Stimulated activated effector memory CD8-positive, alpha-beta T cell treated with anti-CD3 and anti-CD28 coated beads, Interleukin-12 subunit alpha, Interleukin-12 subunit beta, amount 100 ng/mL, for 72 hours (primary cell): ENCODE measurements at regions not wholly inside any gene's neighbourhood (a gene's known extent, or its start where the extent isn't known, plus 50 kb on each side); places are given as distances from the start of the nearest gene placed in this dataset.
A peak's percentile ranks its signal among the peaks of the same experiment; 100 is the strongest.

ENCODE experiments used
- ATAC-seq: fragments of 150-1000 bp; cut with Tn5 transposase; 2 replicates; pipeline ENCODE4 v1.10.0; 2021
- DNase-seq, 2 donors: peaks; one replicate each; pipeline ENCODE4 v3.0.0; 2021 to 2022; ENCODE audit warnings: low spot score in 2 of 2
- H3K27ac Mint-ChIP-seq: one replicate; pipeline ENCODE4 v1.8.0; 2022; ENCODE audit warnings: mild to moderate bottlenecking, mixed read lengths
- H3K36me3 Mint-ChIP-seq: one replicate; pipeline ENCODE4 v1.8.0; 2022; ENCODE audit warnings: mild to moderate bottlenecking, mixed read lengths
- H3K4me1 Mint-ChIP-seq: one replicate; pipeline ENCODE4 v1.8.0; 2022; ENCODE audit warnings: mixed read lengths
- H3K4me3 Mint-ChIP-seq: one replicate; pipeline ENCODE4 v1.8.0; 2022; ENCODE audit warnings: mild to moderate bottlenecking, mixed read lengths
- H3K9me3 Mint-ChIP-seq: one replicate; pipeline ENCODE4 v1.8.0; 2022; ENCODE audit warnings: mixed read lengths

DNA sequence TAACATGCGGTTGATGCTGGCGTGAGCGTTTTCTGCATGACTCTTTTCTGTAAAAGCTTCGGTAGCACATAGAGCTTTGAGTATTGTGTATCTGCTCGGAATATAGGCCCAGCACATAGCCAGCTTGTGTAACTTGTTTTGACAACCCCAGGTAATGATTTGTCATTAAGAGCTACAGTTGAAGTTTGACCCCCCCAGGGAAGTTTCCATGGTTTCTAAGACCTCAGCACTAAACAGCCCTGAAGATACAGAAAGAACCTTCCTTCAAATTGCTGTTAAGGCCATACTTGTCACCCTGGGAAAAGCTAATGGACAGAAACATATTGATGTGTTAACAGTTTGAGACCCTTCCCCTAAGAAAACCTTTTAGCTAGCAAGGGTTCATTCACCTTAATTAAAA is 380.7 kb downstream of the PRDM2 start:
- Mint-ChIP-seq H3K27ac (no peak overlapping the region), H3K9me3 (no peaks in the 10 kb centered on the region), H3K4me3 (no peak overlapping the region)

DNA sequence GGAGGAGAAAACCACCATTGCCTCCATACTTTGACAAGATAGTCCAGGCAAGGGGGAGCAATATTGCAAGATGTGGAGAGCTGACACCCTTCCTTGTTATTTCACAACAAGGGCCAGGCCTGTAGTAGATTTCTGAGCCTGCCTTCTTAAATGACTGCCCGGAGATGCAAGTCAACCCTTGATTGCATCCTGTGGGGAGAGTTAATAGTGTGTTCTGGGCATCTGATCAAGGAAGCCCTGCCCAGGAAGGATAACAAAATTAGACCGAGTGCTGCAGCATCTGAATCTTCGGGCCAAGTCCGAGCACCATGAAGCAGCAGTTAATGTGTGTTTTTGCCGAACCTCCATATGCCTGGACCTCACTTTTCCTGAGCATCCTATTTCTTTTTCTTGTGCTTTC is 382.3 kb downstream of the PRDM2 start:
- no peak overlapping the region for H3K4me3 Mint-ChIP-seq
- ATAC-seq, result no peak

More for the DNA sequence above, 380.7 kb downstream of the PRDM2 start:
- DNase-seq (no peak), ATAC-seq (no peak)
- H3K36me3 Mint-ChIP-seq, result no peaks in the 10 kb centered on the region
- no peaks in the 10 kb centered on the region for H3K4me1 Mint-ChIP-seq

DNA sequence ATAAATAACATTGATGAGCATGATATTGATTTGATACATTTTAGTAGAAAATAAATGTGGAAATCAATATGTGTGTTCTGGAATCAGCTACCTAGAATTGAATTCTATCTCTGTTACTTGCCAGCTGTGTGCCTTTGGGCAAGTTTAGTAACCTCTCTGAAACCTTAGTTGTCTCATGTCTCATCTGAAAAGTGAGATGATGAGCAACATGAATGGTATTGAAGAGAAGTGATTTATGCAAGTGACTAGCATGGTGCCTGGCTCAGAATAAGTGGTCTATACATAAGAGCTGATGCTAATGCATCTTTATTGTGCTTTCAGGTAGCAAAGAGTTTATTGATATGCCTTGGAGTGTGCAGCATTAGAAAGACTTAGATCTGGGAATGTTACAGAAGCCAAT is 383.3 kb downstream of the PRDM2 start:
- H3K36me3 Mint-ChIP-seq, result no peaks in the 10 kb centered on the region
- H3K27ac Mint-ChIP-seq, result no peak overlapping the region
- no peak for ATAC-seq
- DNase-seq, result no peak
- H3K4me1 Mint-ChIP-seq, result no peaks in the 10 kb centered on the region
- H3K4me3 Mint-ChIP-seq, result no peak overlapping the region
- H3K9me3 Mint-ChIP-seq, result no peaks in the 10 kb centered on the region

More for the DNA sequence above, 382.3 kb downstream of the PRDM2 start:
- Mint-ChIP-seq H3K9me3 (no peaks in the 10 kb centered on the region), H3K27ac (no peak overlapping the region), H3K36me3 (no peaks in the 10 kb centered on the region), H3K4me1 (no peaks in the 10 kb centered on the region)
- no peak for DNase-seq

DNA sequence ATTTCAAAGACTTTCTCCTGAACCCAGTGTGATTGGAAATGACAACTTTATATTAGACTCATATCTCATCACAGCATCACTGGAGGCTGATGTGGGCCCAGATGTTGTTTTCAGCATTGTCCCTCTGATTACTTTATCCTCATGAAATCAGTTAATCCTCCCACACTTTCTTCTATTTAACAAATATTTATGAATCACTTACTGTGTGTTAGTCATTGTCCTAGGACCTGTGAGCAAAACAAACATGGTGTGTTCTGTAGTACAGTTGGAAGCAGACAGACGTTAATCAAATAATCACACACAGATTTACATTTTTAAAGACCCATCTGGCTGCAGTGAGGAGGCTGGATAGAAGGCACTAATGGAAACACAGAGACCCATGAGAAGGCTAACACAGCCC is 383.7 kb downstream of the PRDM2 start:
- Mint-ChIP-seq H3K27ac (no peak overlapping the region), H3K4me3 (no peak overlapping the region), H3K9me3 (no peaks in the 10 kb centered on the region), H3K4me1 (no peaks in the 10 kb centered on the region), H3K36me3 (no peaks in the 10 kb centered on the region)
- ATAC-seq (no peak), DNase-seq (no peak)

DNA sequence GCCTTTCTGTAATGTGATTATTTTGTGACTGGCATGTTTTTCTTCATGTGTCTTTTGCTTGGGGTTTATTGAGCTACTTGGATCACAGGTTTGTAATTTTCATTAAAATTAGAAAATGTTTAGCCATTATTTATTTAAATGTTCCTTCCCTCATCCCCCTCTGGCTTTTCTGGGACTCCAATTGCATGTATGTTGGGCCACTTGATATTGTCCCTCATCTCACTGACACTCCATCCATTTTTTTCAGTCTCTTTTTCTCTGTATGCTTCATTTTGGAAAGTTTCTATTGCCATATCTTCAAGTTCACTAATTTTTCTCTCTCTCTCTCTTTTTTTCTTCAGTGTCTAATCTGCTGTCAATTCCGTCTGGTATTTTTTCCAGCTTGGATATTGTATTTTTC is 390.1 kb downstream of the PRDM2 start:
- DNase-seq, result no peak
- H3K4me1 Mint-ChIP-seq, result no peaks in the 10 kb centered on the region
- peaks cover 14% of the 10 kb centered on the region for H3K9me3 Mint-ChIP-seq
- no peak overlapping the region for H3K4me3 Mint-ChIP-seq
- H3K36me3 Mint-ChIP-seq, result no peaks in the 10 kb centered on the region
- H3K27ac Mint-ChIP-seq, result no peak overlapping the region
- ATAC-seq, result no peak

DNA sequence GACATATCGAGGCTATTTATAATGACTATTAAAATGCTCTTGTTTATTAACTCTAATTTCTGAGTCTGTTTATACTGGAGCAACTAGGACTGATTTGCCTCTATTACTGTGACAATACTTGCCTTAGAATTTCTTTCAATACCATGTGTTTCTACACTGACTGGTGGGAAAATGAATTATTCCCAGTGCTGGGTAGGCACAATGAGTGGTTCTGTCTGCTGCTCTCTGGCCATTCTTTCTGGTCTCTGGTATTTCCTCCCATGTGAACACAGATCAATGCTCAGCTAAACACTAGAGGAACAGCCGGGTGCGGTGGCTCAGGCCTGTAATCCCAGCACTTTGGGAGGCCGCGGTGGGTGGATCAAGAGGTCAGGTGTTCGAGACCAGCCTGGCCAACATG is 390.5 kb downstream of the PRDM2 start:
- H3K4me1 Mint-ChIP-seq, result no peaks in the 10 kb centered on the region
- ATAC-seq (no peak), DNase-seq (no peak)
- peaks cover 14% of the 10 kb centered on the region for H3K9me3 Mint-ChIP-seq
- H3K4me3 Mint-ChIP-seq, result no peak overlapping the region
- H3K27ac Mint-ChIP-seq, result no peak overlapping the region
- H3K36me3 Mint-ChIP-seq, result no peaks in the 10 kb centered on the region

DNA sequence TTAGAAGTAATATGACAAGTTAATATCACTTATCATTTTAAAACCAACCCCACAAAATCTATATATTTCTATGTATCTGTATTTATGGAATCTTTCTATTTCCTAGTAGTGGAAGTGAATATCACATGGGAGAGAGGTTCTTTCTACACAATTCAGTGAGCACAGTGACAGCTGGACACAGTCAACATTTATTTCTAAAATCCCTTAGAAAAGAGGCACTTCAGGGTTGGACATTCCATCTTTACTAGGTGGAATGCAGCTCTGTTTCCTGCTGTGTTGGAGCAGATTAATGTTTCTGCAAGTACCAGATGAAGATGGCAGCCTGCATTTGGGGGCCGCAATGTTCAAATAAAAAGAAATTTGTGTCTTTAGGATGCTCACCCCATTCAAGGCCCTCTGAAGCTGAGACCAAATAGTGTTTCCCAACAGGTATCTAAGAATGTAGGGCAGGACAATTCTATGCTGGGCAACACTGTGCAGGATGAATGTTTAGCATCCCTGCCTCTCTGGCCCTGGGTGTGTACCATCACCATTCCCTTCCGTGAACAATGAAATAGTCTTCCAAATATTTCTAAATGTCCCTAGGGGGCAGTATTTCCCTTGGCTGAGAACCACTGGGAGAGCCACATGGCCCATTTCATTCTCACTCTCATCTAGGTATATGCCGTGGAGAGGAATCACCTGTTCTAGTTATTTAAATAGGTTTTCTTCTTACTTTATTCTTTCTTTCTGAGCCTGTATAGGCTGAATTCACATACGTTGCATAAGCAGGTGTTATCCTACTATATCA is 394.8 kb downstream of the PRDM2 start:
- no peaks in the 10 kb centered on the region for H3K4me1 Mint-ChIP-seq
- DNase-seq, result no peak

DNA sequence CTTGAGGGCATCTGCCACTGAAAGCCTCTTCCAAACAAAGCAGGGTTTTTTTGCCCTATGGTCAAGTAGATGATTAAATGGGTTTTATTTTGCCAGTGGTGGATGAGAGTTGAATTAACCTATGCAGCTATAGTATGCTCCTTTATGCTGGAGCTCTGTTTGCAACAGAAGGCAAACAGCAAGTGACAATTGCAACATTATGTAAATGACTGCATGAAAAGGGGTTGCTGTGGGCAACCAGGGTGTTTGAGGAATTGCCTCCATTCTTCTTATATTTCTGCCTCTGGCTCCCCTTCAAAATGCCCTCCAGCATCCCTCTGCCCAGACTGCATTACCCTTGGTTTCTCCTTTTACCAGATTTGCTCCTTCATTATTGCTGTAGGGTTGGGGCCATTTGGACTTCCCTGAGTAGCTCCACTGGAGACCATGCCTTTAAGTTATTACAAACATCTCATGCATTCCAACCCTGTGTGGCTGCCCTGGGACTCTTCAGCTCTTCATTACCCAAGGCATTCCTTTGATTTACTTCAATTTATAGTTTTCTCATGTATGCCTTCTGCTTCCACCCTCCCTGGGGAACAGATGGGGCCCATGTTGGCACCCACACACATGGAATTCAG is 398.4 kb downstream of the PRDM2 start:
- Mint-ChIP-seq H3K36me3 (no peaks in the 10 kb centered on the region), H3K4me3 (no peak overlapping the region), H3K4me1 (no peaks in the 10 kb centered on the region), H3K9me3 (no peaks in the 10 kb centered on the region), H3K27ac (no peak overlapping the region)
- DNase-seq (peak in 1 of 2 donors; percentile 6), ATAC-seq (no peak)

More for the DNA sequence above, 394.8 kb downstream of the PRDM2 start:
- Mint-ChIP-seq H3K36me3 (no peaks in the 10 kb centered on the region), H3K27ac (no peak overlapping the region), H3K4me3 (no peak overlapping the region), H3K9me3 (peaks cover 9% of the 10 kb centered on the region)
- ATAC-seq, result no peak

DNA sequence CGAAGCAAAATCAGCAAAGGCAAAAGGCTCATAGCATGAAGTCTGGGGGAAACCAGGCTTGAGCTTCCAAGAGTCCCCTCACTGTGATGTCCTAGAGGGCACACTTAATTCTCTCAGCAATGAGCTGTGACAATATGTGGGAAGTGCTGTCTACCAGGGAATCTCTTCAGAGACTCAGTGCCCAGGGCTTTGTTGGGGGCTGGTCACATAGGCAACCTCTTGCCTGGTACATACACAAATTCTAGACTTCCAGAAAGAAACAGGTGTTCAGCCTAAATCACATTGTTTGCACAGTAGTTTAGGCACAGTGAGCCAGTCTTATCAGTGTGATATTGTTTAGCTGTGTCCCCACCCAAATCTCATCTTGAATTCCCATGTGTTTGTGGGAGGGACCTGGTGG is 400.5 kb downstream of the PRDM2 start:
- H3K36me3 Mint-ChIP-seq, result no peaks in the 10 kb centered on the region
- ATAC-seq, result no peak
- no peaks in the 10 kb centered on the region for H3K9me3 Mint-ChIP-seq
- no peak overlapping the region for H3K4me3 Mint-ChIP-seq
- no peak for DNase-seq
- no peak overlapping the region for H3K27ac Mint-ChIP-seq
- no peaks in the 10 kb centered on the region for H3K4me1 Mint-ChIP-seq

DNA sequence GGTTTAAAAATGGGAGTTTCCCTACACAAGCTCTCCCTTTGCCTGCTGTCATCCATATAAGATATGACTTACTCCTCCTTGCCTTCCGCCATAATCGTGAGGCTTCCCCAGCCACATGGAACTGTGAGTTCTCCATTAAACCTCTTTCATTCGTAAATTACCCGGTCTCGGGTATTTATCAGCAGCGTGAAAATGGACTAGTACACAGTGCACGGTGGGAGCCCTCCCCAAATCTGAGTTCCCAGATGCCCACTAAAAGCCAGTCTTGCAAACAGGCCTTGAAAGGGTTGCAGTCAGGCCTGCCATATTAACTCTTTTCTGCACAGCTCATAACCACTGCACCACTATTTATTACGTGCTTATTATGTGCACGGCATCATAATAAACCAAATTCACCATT is 400.9 kb downstream of the PRDM2 start:
- Mint-ChIP-seq H3K4me3 (no peak overlapping the region), H3K36me3 (no peaks in the 10 kb centered on the region), H3K27ac (no peak overlapping the region), H3K9me3 (no peaks in the 10 kb centered on the region), H3K4me1 (no peaks in the 10 kb centered on the region)
- ATAC-seq (no peak), DNase-seq (no peak)

DNA sequence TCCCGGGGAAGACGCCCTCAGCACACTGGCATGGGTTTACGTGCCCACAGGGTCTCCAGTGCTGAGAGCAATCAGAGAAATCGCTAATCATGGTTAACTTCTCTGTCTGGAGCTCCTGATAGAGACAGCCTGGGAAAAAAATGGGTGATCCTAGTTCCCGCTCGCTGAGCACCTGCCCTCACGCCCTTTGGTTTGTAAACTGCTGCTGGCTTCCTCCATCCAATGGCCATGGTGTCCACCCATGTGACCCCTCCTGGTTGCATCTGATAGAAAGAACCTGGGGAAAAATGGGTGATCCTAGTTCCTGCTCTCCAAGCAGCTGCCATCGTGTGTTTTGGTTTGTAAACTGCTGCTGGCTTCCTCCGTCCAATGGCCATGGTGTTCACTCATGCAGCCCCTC is 402.2 kb downstream of the PRDM2 start:
- Mint-ChIP-seq H3K4me1 (no peaks in the 10 kb centered on the region), H3K27ac (no peak overlapping the region), H3K4me3 (no peak overlapping the region), H3K9me3 (no peaks in the 10 kb centered on the region), H3K36me3 (no peaks in the 10 kb centered on the region)
- ATAC-seq (no peak), DNase-seq (peak in 1 of 2 donors; percentile 20)

DNA sequence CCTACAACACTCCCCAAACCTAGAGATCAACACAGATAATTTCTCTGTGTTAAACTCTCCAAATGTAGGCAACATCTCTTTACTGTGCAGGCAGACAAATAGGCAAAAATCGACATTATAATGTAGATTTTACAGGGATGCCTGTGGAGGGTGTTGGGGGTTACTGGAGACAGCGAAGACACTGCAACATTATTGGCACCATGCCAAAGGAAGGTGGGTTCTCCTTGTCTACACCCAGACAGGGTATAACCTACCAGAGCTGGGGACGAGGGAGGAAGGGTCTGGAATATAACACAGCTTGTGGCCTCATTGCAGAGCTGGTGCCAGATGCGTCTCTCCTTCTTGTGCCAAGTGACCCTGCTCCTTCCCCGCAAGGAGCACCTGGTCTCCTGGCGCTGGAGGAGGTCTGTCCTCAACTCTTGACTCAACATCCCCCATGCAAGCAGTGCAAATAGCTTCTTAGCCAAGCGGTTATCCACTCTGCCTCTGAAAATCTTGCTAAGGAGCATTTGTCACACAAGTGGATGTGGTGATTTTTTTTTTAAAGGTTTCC is 404.0 kb downstream of the PRDM2 start:
- peaks cover 2% of the 10 kb centered on the region for H3K9me3 Mint-ChIP-seq
- DNase-seq (peak in 1 of 2 donors; percentile 13), ATAC-seq (no peak)
- no peak overlapping the region for H3K27ac Mint-ChIP-seq
- no peaks in the 10 kb centered on the region for H3K4me1 Mint-ChIP-seq
- no peaks in the 10 kb centered on the region for H3K36me3 Mint-ChIP-seq
- no peak overlapping the region for H3K4me3 Mint-ChIP-seq

DNA sequence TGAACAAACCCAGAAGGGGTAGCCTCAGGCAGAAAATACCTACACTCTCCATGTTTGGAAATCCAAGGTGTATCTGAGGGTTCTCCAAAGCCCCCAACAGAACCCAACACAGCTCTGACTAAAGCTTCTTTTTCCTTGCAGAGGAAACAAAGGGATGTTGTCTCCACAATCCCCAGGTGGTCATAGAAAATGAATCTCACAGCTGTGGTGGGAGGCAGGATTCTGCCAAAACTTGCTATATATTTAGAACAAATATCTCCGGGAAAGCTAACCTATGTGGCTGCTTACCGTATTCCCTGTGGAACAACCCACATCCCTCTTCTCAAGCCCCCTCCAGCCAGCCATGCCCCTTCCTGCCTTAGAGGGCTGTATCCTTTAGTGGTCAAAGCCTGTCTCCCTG is 406.1 kb downstream of the PRDM2 start:
- Mint-ChIP-seq H3K4me1 (no peaks in the 10 kb centered on the region), H3K9me3 (peaks cover 2% of the 10 kb centered on the region), H3K36me3 (no peaks in the 10 kb centered on the region), H3K4me3 (no peak overlapping the region), H3K27ac (no peak overlapping the region)
- ATAC-seq (no peak), DNase-seq (no peak)

DNA sequence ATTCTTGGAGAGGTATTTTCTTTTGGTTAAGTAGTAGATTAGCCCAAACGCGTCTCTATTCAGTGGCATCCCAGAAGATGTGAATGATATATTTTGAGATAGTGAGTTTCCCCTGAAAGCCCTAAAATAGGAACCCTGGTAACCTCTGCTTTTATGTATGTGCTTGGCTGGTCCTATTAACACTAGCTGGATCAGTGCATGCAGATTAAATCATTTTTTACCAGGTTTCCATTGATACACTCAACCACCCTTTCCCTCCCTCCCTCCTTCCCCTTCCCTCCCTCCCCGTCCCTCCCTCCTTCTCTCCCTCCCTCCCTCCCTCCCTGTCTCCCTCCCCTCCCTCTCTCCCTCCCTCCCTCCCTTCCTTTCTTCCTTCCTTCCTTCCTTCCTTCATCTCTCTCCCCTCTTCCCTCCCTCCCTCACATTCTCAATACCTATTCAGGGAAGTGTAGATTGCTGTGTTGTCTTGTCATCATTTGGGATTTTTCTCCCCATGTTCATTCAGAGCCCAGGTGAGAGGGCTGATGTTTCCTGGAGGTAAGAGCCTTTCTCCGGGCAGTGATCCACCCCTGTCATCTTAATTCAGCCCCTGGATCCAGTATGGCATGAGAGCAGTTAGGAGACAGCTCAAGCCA is 406.8 kb downstream of the PRDM2 start:
- H3K27ac Mint-ChIP-seq, result no peak overlapping the region
- ATAC-seq, result no peak

DNA sequence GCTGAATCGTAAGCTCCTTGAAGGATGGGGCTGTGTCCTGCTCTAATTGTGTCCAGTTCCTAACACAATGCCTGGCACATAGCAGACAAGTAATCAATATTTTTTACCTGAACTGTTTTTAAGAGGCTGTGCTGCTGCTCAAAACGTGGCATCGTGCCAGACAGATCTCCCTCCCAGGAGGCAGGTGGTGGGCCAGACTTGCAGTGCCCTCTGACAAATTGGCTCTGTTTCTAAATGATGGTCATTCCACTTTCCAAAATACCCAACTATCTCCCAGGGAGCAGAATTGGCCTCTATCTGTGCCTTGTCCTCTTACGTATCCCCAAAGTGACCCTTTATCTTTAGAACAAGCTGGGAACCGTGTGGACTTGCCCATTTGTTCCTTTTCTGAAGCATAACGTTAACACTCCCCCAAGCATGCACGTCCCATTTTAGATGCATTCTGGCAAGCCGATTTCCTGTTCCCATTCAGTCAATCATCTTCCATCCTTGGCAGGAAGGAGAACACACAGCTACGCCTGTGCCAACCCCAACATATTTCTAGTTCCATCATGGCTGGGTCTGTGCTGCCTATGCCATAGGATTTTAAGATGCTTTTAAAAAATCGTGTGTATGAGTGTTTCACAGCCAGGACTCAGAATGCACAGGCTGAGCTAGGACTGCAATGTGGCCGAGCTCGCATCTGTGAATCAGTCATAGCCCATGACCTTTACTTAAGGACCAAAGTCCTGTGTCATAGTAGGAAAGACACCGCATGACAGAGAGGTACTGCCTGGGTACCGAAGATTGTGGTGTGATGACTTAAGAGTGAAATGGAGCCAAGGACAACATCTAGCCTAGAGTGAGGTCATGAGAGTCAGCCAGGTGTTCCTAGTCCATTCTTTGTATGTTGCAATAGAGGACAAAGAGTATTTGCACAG is 408.6 kb downstream of the PRDM2 start:
- Mint-ChIP-seq H3K27ac (no peak overlapping the region), H3K4me1 (no peaks in the 10 kb centered on the region), H3K36me3 (no peaks in the 10 kb centered on the region), H3K4me3 (no peak overlapping the region), H3K9me3 (peaks cover 2% of the 10 kb centered on the region)
- ATAC-seq, result no peak
- DNase-seq, result peak in 1 of 2 donors; percentile 2

More for the DNA sequence above, 406.8 kb downstream of the PRDM2 start:
- Mint-ChIP-seq H3K36me3 (no peaks in the 10 kb centered on the region), H3K4me1 (no peaks in the 10 kb centered on the region), H3K9me3 (peaks cover 2% of the 10 kb centered on the region), H3K4me3 (no peak overlapping the region)
- DNase-seq, result no peak
